H1 (cell line): ENCODE measurements at regions not wholly inside any gene's neighbourhood (a gene's known extent, or its start where the extent isn't known, plus 50 kb on each side); places are given as distances from the start of the nearest gene placed in this dataset.

ENCODE experiments used
- CTCF ChIA-PET: fragments of 300-600 bp; sonication (Branson Sonifier 250); formaldehyde crosslinking; loops from one replicate; lab custom pipeline; 2021; ENCODE audit not compliant: partially characterized antibody; lab: Charles Lee
- POLR2A ChIA-PET: fragments of 300-600 bp; sonication (Branson Sonifier 250); formaldehyde crosslinking; loops from one replicate; lab custom pipeline; 2021; ENCODE audit warnings: inconsistent platforms; ENCODE audit not compliant: partially characterized antibody; lab: Charles Lee
- DNase-seq, 2 experiments: peaks; one replicate each; pipeline versions ENCODE4 v3.0.0 to v3.0.0-alpha.2; 2010 to 2022; ENCODE audit warnings: low spot score in 2 of 2, low read depth in 1 of 2, mixed read lengths in 1 of 2
- FAIRE-seq: peaks from 2 replicates; lab custom pipeline; 2011; peaks lifted over from hg19 to GRCh38; lab: Jason Lieb, UNC
- H2AFZ ChIP-seq: 2 replicates; pipeline ENCODE4 v1.8.1; 2012; ENCODE audit warnings: low read length, inconsistent platforms
- H2AK5ac ChIP-seq: 2 replicates; pipeline ENCODE4 v1.6.1; 2013; ENCODE audit warnings: low read depth, low read length
- H2BK120ac ChIP-seq: replicated peaks from 2 replicates; pipeline ENCODE3; 2013; ENCODE audit warnings: low read depth, low read length, inconsistent platforms
- H2BK12ac ChIP-seq: 2 replicates; pipeline ENCODE4 v1.6.1; 2013; ENCODE audit warnings: low read depth, low read length
- H2BK15ac ChIP-seq: 2 replicates; pipeline ENCODE4 v1.6.1; 2013; ENCODE audit warnings: low read length
- H2BK20ac ChIP-seq: 2 replicates; pipeline ENCODE4 v1.6.1; 2013; ENCODE audit warnings: low read length
- H2BK5ac ChIP-seq: 2 replicates; pipeline ENCODE4 v1.6.1; 2013; ENCODE audit warnings: low read depth, low read length
- H3K14ac ChIP-seq: 2 replicates; pipeline ENCODE4 v1.6.1; 2013; ENCODE audit warnings: inconsistent platforms; ENCODE audit not compliant: insufficient read length
- H3K18ac ChIP-seq: 2 replicates; pipeline ENCODE4 v1.6.1; 2013; ENCODE audit warnings: low read length; ENCODE audit errors: extremely low read depth
- H3K23ac ChIP-seq: 2 replicates; pipeline ENCODE4 v1.6.1; 2013; ENCODE audit warnings: inconsistent platforms; ENCODE audit not compliant: insufficient read length
- H3K23me2 ChIP-seq: 2 replicates; pipeline ENCODE4 v1.6.1; 2013; ENCODE audit warnings: low read depth, low read length
- H3K27ac ChIP-seq: 2 replicates; pipeline ENCODE4 v1.6.1; 2011; ENCODE audit warnings: low read depth, low read length, inconsistent platforms
- H3K27me3 ChIP-seq, 4 experiments: replicated peaks in 1 of 4; 1 replicate in 1 of 4; 2 replicates in 3 of 4; pipeline versions ENCODE4 v1.6.1 to v1.8.1; 2011 to 2013; ENCODE audit warnings: low read length in 3 of 4, mild to moderate bottlenecking in 3 of 4, inconsistent platforms in 2 of 4, mixed read lengths in 2 of 4, moderate library complexity in 1 of 4; ENCODE audit not compliant: control insufficient read depth in 3 of 4, insufficient read depth in 3 of 4; ENCODE audit errors: extremely low read depth in 1 of 4
- H3K36me3 ChIP-seq, 4 experiments: 2 replicates each; pipeline versions ENCODE4 v1.6.1 to v1.8.1; 2011 to 2013; ENCODE audit warnings: mild to moderate bottlenecking in 4 of 4, low read length in 3 of 4, moderate library complexity in 2 of 4, control low read depth in 1 of 4, inconsistent platforms in 1 of 4; ENCODE audit not compliant: insufficient read depth in 4 of 4, control insufficient read depth in 2 of 4
- H3K4ac ChIP-seq: replicated peaks from 2 replicates; pipeline ENCODE3; 2013; ENCODE audit warnings: low read length, low read depth, mixed read lengths, inconsistent platforms; ENCODE audit not compliant: insufficient read length
- H3K4me1 ChIP-seq, 4 experiments: replicated peaks in 1 of 4; 1 replicate in 1 of 4; 2 replicates in 3 of 4; pipeline versions ENCODE4 v1.6.1 to v1.8.1; 2011 to 2013; ENCODE audit warnings: low read length in 3 of 4, inconsistent platforms in 2 of 4, mixed read lengths in 1 of 4; ENCODE audit not compliant: insufficient read depth in 4 of 4, control insufficient read depth in 3 of 4
- H3K4me2 ChIP-seq, 2 experiments: 2 replicates each; pipeline versions ENCODE4 v1.6.1 to v1.8.1; 2011 to 2013; ENCODE audit warnings: low read depth in 2 of 2, low read length in 2 of 2, control low read depth in 1 of 2, inconsistent platforms in 1 of 2, mild to moderate bottlenecking in 1 of 2; ENCODE audit not compliant: insufficient read depth in 1 of 2
- H3K4me3 ChIP-seq, 4 experiments: fragments of 200-600, 300-600 bp in 1 of 4; sonication (generic), shearing (Covaris generic), sonication (Bioruptor Twin) in 1 of 4; 2 replicates each; pipeline versions ENCODE4 v1.5.1 to v1.8.1; 2011 to 2016; ENCODE audit warnings: low read length in 4 of 4, low read depth in 3 of 4, control low read depth in 2 of 4, inconsistent platforms in 2 of 4, mild to moderate bottlenecking in 2 of 4, mixed read lengths in 1 of 4, moderate library complexity in 1 of 4; ENCODE audit not compliant: insufficient read depth in 2 of 4; ENCODE audit errors: extremely low read depth in 1 of 4
- H3K56ac ChIP-seq: replicated peaks from 2 replicates; pipeline ENCODE3; 2013; ENCODE audit warnings: low read depth, mild to moderate bottlenecking, mixed read lengths, low read length, inconsistent platforms; ENCODE audit not compliant: insufficient read length
- H3K79me1 ChIP-seq: 2 replicates; pipeline ENCODE4 v1.6.1; 2013; ENCODE audit warnings: low read depth, low read length, control low read depth
- H3K79me2 ChIP-seq, 2 experiments: 2 replicates each; pipeline versions ENCODE4 v1.6.1 to v1.8.1; 2012 to 2013; ENCODE audit warnings: low read length in 2 of 2, mild to moderate bottlenecking in 2 of 2, inconsistent platforms in 1 of 2; ENCODE audit not compliant: insufficient read depth in 2 of 2, control insufficient read depth in 1 of 2
- H3K9ac ChIP-seq, 4 experiments: replicated peaks in 1 of 4; 1 replicate in 1 of 4; 2 replicates in 3 of 4; pipeline versions ENCODE4 v1.6.1 to v1.8.1; 2011 to 2013; ENCODE audit warnings: low read depth in 3 of 4, low read length in 3 of 4, control low read depth in 2 of 4, mild to moderate bottlenecking in 2 of 4, moderate library complexity in 2 of 4, inconsistent platforms in 1 of 4; ENCODE audit errors: extremely low read depth in 1 of 4
- H3K9me3 ChIP-seq, 2 experiments: 2 replicates each; pipeline versions ENCODE4 v1.6.1 to v1.8.1; 2012 to 2013; ENCODE audit warnings: mild to moderate bottlenecking in 2 of 2, moderate library complexity in 2 of 2, control low read depth in 1 of 2, inconsistent platforms in 1 of 2, low read depth in 1 of 2, low read length in 1 of 2, mixed read lengths in 1 of 2; ENCODE audit not compliant: insufficient read depth in 2 of 2
- H4K20me1 ChIP-seq, 2 experiments: replicated peaks in 1 of 2; 2 replicates each; pipeline versions ENCODE3 to v1.8.1; 2011 to 2013; ENCODE audit warnings: inconsistent platforms in 2 of 2, low read length in 2 of 2, mild to moderate bottlenecking in 1 of 2; ENCODE audit not compliant: insufficient read depth in 2 of 2, control insufficient read depth in 1 of 2
- H4K5ac ChIP-seq: 2 replicates; pipeline ENCODE4 v1.6.1; 2013; ENCODE audit warnings: low read length, low read depth, mixed read lengths, inconsistent platforms; ENCODE audit not compliant: insufficient read length
- H4K8ac ChIP-seq: 2 replicates; pipeline ENCODE4 v1.8.0; 2013; ENCODE audit warnings: mild to moderate bottlenecking, moderate library complexity, low read length, inconsistent platforms; ENCODE audit not compliant: insufficient read depth; ENCODE audit errors: extremely low read depth
- H4K91ac ChIP-seq: replicated peaks from 2 replicates; pipeline ENCODE3; 2013; ENCODE audit warnings: low read length, mixed read lengths, inconsistent platforms; ENCODE audit not compliant: insufficient read length
- CTBP2 ChIP-seq: IDR thresholded peaks from 2 replicates; pipeline ENCODE4 v1.7.0; 2011; ENCODE audit warnings: borderline replicate concordance, mild to moderate bottlenecking, moderate library complexity, mixed read lengths, low read length; ENCODE audit not compliant: insufficient read depth, insufficient read length
- CTCF ChIP-seq, 3 experiments: IDR thresholded peaks; 1 replicate in 2 of 3; 2 replicates in 1 of 3; pipeline versions ENCODE4 v1.5.1 to v1.6.1; 2011; ENCODE audit warnings: low read length in 3 of 3, mild to moderate bottlenecking in 3 of 3, inconsistent platforms in 2 of 3, low read depth in 1 of 3, moderate library complexity in 1 of 3; ENCODE audit not compliant: insufficient read depth in 1 of 3; ENCODE audit errors: control extremely low read depth in 1 of 3
- EP300 ChIP-seq, 2 experiments: IDR thresholded peaks; 1 replicate in 1 of 2; 2 replicates in 1 of 2; pipeline ENCODE4 v1.6.1; 2011 to 2012; ENCODE audit warnings: low read depth in 2 of 2, low read length in 2 of 2, mild to moderate bottlenecking in 2 of 2, borderline replicate concordance in 1 of 2, inconsistent platforms in 1 of 2, moderate library complexity in 1 of 2
- FOSL1 ChIP-seq: IDR thresholded peaks from 2 replicates; pipeline ENCODE4 v1.6.1; 2011; ENCODE audit warnings: mild to moderate bottlenecking, low read depth, low read length, moderate library complexity; ENCODE audit not compliant: insufficient read depth
- GABPA ChIP-seq: IDR thresholded peaks from 2 replicates; pipeline ENCODE4 v1.6.1; 2011; ENCODE audit warnings: mild to moderate bottlenecking, low read length, moderate library complexity, borderline replicate concordance; ENCODE audit not compliant: insufficient read depth
- HDAC6 ChIP-seq: IDR thresholded peaks from one replicate; pipeline ENCODE4 v1.7.1; 2012; ENCODE audit warnings: low read depth, mild to moderate bottlenecking, inconsistent platforms, low read length, moderate library complexity
- MAFK ChIP-seq: IDR thresholded peaks from 2 replicates; pipeline ENCODE4 v1.6.1; 2012; ENCODE audit warnings: low read depth, mild to moderate bottlenecking, improper control_type of control experiment, low read length
- RXRA ChIP-seq: IDR thresholded peaks from 2 replicates; pipeline ENCODE4 v1.6.1; 2011; ENCODE audit warnings: low read depth, mild to moderate bottlenecking, low read length, moderate library complexity; ENCODE audit not compliant: insufficient read depth
- SAP30 ChIP-seq: fragments of 300-600 bp; sonication (generic); IDR thresholded peaks from 2 replicates; pipeline ENCODE4 v1.7.1; 2012; ENCODE audit warnings: low read length, moderate library complexity, mild to moderate bottlenecking, inconsistent platforms; ENCODE audit not compliant: insufficient read depth, insufficient replicate concordance
- SIRT6 ChIP-seq: IDR thresholded peaks from one replicate; pipeline ENCODE4 v1.7.1; 2012; ENCODE audit warnings: low read length, inconsistent platforms
- WGBS, 2 experiments: shearing (Covaris generic) in 1 of 2; methylation state at CpG; one replicate each; pipeline versions ENCODE4 v1.1.6 to v1.1.7; 2013 to 2015; ENCODE audit warnings: low lambda C conversion rate in 2 of 2, mixed read lengths in 2 of 2, inconsistent platforms in 1 of 2, low coverage in 1 of 2, missing lambda C conversion rate in 1 of 2; ENCODE audit not compliant: insufficient replicate concordance in 2 of 2, insufficient coverage in 1 of 2, insufficient read length in 1 of 2; ENCODE audit errors: extremely low coverage in 1 of 2, missing lambda C conversion rate in 1 of 2; 5-methylcytosine and 5-hydroxymethylcytosine counted together

GRCh38 chr18:5646739-5647138 lies 102.9 kb upstream of the EPB41L3 start:
- no peak overlapping the region for H3K14ac ChIP-seq
- H2AK5ac ChIP-seq = no peak overlapping the region
- H2BK20ac ChIP-seq = no peak overlapping the region
- H2BK12ac ChIP-seq = no peak overlapping the region
- H3K18ac ChIP-seq = no peak overlapping the region
- H3K27me3 ChIP-seq = no peaks in the 10 kb centered on the region
- no peak overlapping the region for H3K23ac ChIP-seq
- no peaks in the 10 kb centered on the region for H3K79me1 ChIP-seq
- no peak overlapping the region for H2AFZ ChIP-seq
- FAIRE-seq = no peak
- H3K79me2 ChIP-seq = no peaks in the 10 kb centered on the region
- H3K27ac ChIP-seq = no peak overlapping the region
- WGBS, 2 experiments = 68% methylated on average over 3 of the region's 3 CpGs; no CpG with 5 or more reads in 1 of the 2 experiments
- H4K20me1 ChIP-seq = no peaks in the 10 kb centered on the region
- peaks cover 0 to 3% of the 10 kb centered on the region in 2 experiments; a peak in 1 of 4 replicates for H3K9me3 ChIP-seq
- CTCF ChIA-PET = no interaction called here
- H3K23me2 ChIP-seq = no peaks in the 10 kb centered on the region
- H4K91ac ChIP-seq = no peak overlapping the region
- POLR2A ChIA-PET = no interaction called here
- H2BK5ac ChIP-seq = no peak overlapping the region
- DNase-seq = no peak
- no peak overlapping the region for H3K9ac ChIP-seq
- no peak overlapping the region for H3K4me3 ChIP-seq
- no peak overlapping the region for H3K4ac ChIP-seq
- TF ChIP-seq HDAC6 (no peak), FOSL1 (no peak), MAFK (no peak), GABPA (no peak), EP300 (IDR thresholded peaks at IDR 0.05; ENCODE audit: borderline replicate concordance in 1 of 2, low read depth in 2 of 2, low read length in 2 of 2) (no peak), CTCF (IDR thresholded peaks at IDR 0.05; ENCODE audit: control extremely low read depth in 1 of 3, insufficient read depth in 1 of 3, low read depth in 1 of 3, low read length in 3 of 3) (no peak), CTBP2 (no peak), SAP30 (no peak), RXRA (no peak), SIRT6 (no peak)
- H4K8ac ChIP-seq = no peak overlapping the region
- no peak overlapping the region for H2BK15ac ChIP-seq
- no peak overlapping the region for H2BK120ac ChIP-seq
- H4K5ac ChIP-seq = no peak overlapping the region
- H3K36me3 ChIP-seq = no peaks in the 10 kb centered on the region
- no peak overlapping the region for H3K56ac ChIP-seq
- H3K4me2 ChIP-seq = no peak overlapping the region
- peaks cover 0 to 6% (median 2%) of the 10 kb centered on the region in 4 experiments; a peak in 3 of 7 replicates for H3K4me1 ChIP-seq
